ENCODE measurements at regions not wholly inside any gene's neighbourhood (a gene's known extent, or its start where the extent isn't known, plus 50 kb on each side); places are given as distances from the start of the nearest gene placed in this dataset.

GRCh38 chr7:33802600-33802999 lies 102.7 kb upstream of the BMPER start:
- DNase-seq (ENCODE audit: extremely low read depth, low read depth): no peak
- no peak overlapping the region for H3K4me3 ChIP-seq (replicated peaks; ENCODE audit: low read depth, low read length)
- no peak for TF ChIP-seq CTCF (IDR thresholded peaks at IDR 0.05; ENCODE audit: low read depth, low read length, missing control alignments)

GRCh38 chr7:33804140-33804660 lies 101.1 kb upstream of the BMPER start:
- no peak for TF ChIP-seq CTCF (IDR thresholded peaks at IDR 0.05; ENCODE audit: low read depth, low read length, missing control alignments)
- no peak overlapping the region for H3K4me3 ChIP-seq (replicated peaks; ENCODE audit: low read depth, low read length)
- no peak for DNase-seq (ENCODE audit: extremely low read depth, low read depth)

- H3K4me3 ChIP-seq (replicated peaks; ENCODE audit: low read depth, low read length): no peak overlapping the region
These were observed 99.6 kb upstream of the BMPER start for GRCh38 chr7:33805630-33806233.

GRCh38 chr7:33806298-33807154 lies 98.8 kb upstream of the BMPER start:
- no peak for TF ChIP-seq CTCF (IDR thresholded peaks at IDR 0.05; ENCODE audit: low read depth, low read length, missing control alignments)
- no peak overlapping the region for H3K4me3 ChIP-seq (replicated peaks; ENCODE audit: low read depth, low read length)
- DNase-seq (ENCODE audit: extremely low read depth, low read depth): no peak

More at GRCh38 chr7:33805630-33806233, 99.6 kb upstream of the BMPER start:
- peak; percentile 14 for DNase-seq (ENCODE audit: extremely low read depth, low read depth)
- TF ChIP-seq CTCF (IDR thresholded peaks at IDR 0.05; ENCODE audit: low read depth, low read length, missing control alignments): no peak

GRCh38 chr7:33807155-33807530 lies 98.2 kb upstream of the BMPER start:
- no peak for DNase-seq (ENCODE audit: extremely low read depth, low read depth)
- TF ChIP-seq CTCF (IDR thresholded peaks at IDR 0.05; ENCODE audit: low read depth, low read length, missing control alignments): no peak

GRCh38 chr7:33807779-33808482 lies 97.4 kb upstream of the BMPER start:
- peak; percentile 59 for TF ChIP-seq CTCF (IDR thresholded peaks at IDR 0.05; ENCODE audit: low read depth, low read length, missing control alignments)
- DNase-seq (ENCODE audit: extremely low read depth, low read depth): peak; percentile 67
- H3K4me3 ChIP-seq (replicated peaks; ENCODE audit: low read depth, low read length): no peak overlapping the region

More at GRCh38 chr7:33807155-33807530, 98.2 kb upstream of the BMPER start:
- H3K4me3 ChIP-seq (replicated peaks; ENCODE audit: low read depth, low read length): no peak overlapping the region
